ENCODE measurements at regions not wholly inside any gene's neighbourhood (a gene's known extent, or its start where the extent isn't known, plus 50 kb on each side); places are given as distances from the start of the nearest gene placed in this dataset.

DNA sequence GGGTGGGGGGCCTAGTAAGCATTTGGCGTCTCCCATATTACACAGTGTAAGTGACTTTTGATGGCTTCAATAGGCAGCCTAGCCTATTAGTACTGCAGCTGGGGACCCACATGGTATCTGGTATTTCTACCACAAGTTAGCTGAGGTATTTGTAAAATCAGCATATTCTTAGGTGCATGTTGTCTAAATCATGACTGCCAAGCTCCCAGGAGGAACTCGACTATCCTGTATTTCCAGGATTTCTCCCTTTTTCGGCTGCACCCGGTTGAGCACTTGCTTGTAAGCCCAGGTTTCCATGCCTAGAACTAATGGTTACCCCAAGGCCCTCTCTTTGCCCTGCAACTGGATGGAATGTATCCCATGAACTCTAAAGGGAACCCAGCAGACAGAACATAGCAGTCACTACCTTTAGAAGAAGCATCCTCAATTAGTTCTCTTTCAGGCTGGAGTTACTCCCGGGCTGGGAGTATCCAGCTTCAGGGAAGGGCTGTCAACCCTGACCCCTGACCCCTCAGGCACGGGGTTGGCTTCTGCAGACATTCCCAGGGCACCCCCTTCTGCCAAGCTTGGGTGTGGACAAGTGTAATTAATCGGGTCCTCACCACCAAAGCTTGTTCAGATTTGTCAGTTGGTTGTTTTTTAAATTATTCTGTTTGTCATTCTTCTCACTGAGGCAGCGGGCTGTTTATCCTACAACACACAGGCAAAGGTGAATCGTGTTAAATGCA is 90.3 kb upstream of the PARD3 start:
- Histone ChIP-seq H3K9me3 (ENCODE audit: control insufficient read depth in 4 of 4, low read length in 3 of 4) (no peaks in the 10 kb centered on the region), H3K27me3 (ENCODE audit: control insufficient read depth in 4 of 4, insufficient read depth in 4 of 4, low read length in 3 of 4) (no peaks in the 10 kb centered on the region), H3K4me1 (ENCODE audit: control insufficient read depth in 4 of 4, insufficient read depth in 4 of 4, low read length in 3 of 4) (no peaks in the 10 kb centered on the region), H3K9ac (ENCODE audit: low read depth in 1 of 2, low read length in 2 of 2) (no peak overlapping the region), H3K36me3 (ENCODE audit: control insufficient read depth in 4 of 4, insufficient read depth in 3 of 4, low read depth in 1 of 4, low read length in 3 of 4) (no peaks in the 10 kb centered on the region), H3K27ac (ENCODE audit: low read depth in 1 of 2, low read length in 2 of 2) (no peak overlapping the region), H3K4me3 (ENCODE audit: low read depth in 1 of 3, low read length in 3 of 3) (no peak overlapping the region)
- TF ChIP-seq CTCF (IDR thresholded peaks at IDR 0.05; ENCODE audit: low read depth, low read length, missing input control) = no peak
- no peak for TF ChIP-seq SP1 (IDR thresholded peaks at IDR 0.05)
- WGBS = 77% methylated on average over 9 of the region's 9 CpGs
- no peak for DNase-seq (ENCODE audit: low spot score)

DNA sequence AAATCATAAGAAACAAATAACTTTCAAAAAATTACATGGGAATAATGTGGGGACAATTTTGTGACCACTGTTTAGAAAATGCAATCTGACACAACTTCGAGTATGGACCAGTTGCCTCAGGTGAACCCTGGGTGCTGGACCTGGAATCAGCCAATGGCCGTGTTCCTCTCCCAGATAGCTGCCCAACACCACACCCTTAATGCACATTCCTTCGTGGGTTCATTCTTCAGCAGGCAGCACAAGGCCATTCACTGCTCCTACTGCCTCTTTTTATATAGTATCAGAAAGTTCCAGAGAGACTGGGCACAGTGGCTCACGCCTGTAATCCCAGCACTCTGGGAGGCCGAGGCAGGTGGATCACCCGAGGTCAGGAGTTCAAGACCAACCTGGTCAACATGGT is 89.1 kb upstream of the PARD3 start:
- Histone ChIP-seq H3K27me3 (ENCODE audit: control insufficient read depth in 4 of 4, insufficient read depth in 4 of 4, low read length in 3 of 4) (no peaks in the 10 kb centered on the region), H3K9me3 (ENCODE audit: control insufficient read depth in 4 of 4, low read length in 3 of 4) (no peaks in the 10 kb centered on the region), H3K4me3 (ENCODE audit: low read depth in 1 of 3, low read length in 3 of 3) (no peak overlapping the region), H3K4me1 (ENCODE audit: control insufficient read depth in 4 of 4, insufficient read depth in 4 of 4, low read length in 3 of 4) (no peaks in the 10 kb centered on the region), H3K9ac (ENCODE audit: low read depth in 1 of 2, low read length in 2 of 2) (no peak overlapping the region), H3K27ac (ENCODE audit: low read depth in 1 of 2, low read length in 2 of 2) (no peak overlapping the region), H3K36me3 (ENCODE audit: control insufficient read depth in 4 of 4, insufficient read depth in 3 of 4, low read depth in 1 of 4, low read length in 3 of 4) (no peaks in the 10 kb centered on the region)
- no peak for DNase-seq (ENCODE audit: low spot score)
- no peak for TF ChIP-seq SP1 (IDR thresholded peaks at IDR 0.05)
- no peak for TF ChIP-seq HNF4G (IDR thresholded peaks at IDR 0.05)
- TF ChIP-seq, protein P1, sequence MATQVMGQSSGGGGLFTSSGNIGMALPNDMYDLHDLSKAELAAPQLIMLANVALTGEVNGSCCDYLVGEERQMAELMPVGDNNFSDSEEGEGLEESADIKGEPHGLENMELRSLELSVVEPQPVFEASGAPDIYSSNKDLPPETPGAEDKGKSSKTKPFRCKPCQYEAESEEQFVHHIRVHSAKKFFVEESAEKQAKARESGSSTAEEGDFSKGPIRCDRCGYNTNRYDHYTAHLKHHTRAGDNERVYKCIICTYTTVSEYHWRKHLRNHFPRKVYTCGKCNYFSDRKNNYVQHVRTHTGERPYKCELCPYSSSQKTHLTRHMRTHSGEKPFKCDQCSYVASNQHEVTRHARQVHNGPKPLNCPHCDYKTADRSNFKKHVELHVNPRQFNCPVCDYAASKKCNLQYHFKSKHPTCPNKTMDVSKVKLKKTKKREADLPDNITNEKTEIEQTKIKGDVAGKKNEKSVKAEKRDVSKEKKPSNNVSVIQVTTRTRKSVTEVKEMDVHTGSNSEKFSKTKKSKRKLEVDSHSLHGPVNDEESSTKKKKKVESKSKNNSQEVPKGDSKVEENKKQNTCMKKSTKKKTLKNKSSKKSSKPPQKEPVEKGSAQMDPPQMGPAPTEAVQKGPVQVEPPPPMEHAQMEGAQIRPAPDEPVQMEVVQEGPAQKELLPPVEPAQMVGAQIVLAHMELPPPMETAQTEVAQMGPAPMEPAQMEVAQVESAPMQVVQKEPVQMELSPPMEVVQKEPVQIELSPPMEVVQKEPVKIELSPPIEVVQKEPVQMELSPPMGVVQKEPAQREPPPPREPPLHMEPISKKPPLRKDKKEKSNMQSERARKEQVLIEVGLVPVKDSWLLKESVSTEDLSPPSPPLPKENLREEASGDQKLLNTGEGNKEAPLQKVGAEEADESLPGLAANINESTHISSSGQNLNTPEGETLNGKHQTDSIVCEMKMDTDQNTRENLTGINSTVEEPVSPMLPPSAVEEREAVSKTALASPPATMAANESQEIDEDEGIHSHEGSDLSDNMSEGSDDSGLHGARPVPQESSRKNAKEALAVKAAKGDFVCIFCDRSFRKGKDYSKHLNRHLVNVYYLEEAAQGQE (IDR thresholded peaks at IDR 0.05) = no peak
- no peak for TF ChIP-seq CTCF (IDR thresholded peaks at IDR 0.05; ENCODE audit: low read depth, low read length, missing input control)
- TF ChIP-seq, protein P2, sequence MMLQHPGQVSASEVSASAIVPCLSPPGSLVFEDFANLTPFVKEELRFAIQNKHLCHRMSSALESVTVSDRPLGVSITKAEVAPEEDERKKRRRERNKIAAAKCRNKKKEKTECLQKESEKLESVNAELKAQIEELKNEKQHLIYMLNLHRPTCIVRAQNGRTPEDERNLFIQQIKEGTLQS (IDR thresholded peaks at IDR 0.05) = no peak
- TF ChIP-seq NR2F2 (IDR thresholded peaks at IDR 0.05) = no peak
- TF ChIP-seq FOXA2 (IDR thresholded peaks at IDR 0.05) = no peak
- TF ChIP-seq GABPA (IDR thresholded peaks at IDR 0.05 in 1 of 2, conservative IDR thresholded peaks at IDR 0.05 in 1 of 2) = no peak
- no peak for TF ChIP-seq EGR1 (IDR thresholded peaks at IDR 0.05; ENCODE audit: low read depth in 2 of 2)
- no peak for TF ChIP-seq RAD21 (IDR thresholded peaks at IDR 0.05)
- no peak for TF ChIP-seq FOXA1 (IDR thresholded peaks at IDR 0.05)
- no peak for TF ChIP-seq MAX (IDR thresholded peaks at IDR 0.05)
- no peak for TF ChIP-seq TAF1 (conservative IDR thresholded peaks at IDR 0.05)
- TF ChIP-seq, protein P3, sequence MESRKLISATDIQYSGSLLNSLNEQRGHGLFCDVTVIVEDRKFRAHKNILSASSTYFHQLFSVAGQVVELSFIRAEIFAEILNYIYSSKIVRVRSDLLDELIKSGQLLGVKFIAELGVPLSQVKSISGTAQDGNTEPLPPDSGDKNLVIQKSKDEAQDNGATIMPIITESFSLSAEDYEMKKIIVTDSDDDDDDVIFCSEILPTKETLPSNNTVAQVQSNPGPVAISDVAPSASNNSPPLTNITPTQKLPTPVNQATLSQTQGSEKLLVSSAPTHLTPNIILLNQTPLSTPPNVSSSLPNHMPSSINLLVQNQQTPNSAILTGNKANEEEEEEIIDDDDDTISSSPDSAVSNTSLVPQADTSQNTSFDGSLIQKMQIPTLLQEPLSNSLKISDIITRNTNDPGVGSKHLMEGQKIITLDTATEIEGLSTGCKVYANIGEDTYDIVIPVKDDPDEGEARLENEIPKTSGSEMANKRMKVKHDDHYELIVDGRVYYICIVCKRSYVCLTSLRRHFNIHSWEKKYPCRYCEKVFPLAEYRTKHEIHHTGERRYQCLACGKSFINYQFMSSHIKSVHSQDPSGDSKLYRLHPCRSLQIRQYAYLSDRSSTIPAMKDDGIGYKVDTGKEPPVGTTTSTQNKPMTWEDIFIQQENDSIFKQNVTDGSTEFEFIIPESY (IDR thresholded peaks at IDR 0.05) = no peak
- WGBS = 89% methylated on average over 6 of the region's 6 CpGs
